GM18870 (cell line): ENCODE measurements at regions not wholly inside any gene's neighbourhood (a gene's known extent, or its start where the extent isn't known, plus 50 kb on each side); places are given as distances from the start of the nearest gene placed in this dataset.
"Not testable (repeated sequence)": the region's sequence is repeated elsewhere in the genome, so short reads cannot be mapped to it uniquely, and the experiment has no call there.

Experiments
- ATAC-seq: cut with Tn5 transposase; IDR thresholded peaks from one replicate; pipeline ENCODE4 v1.9.1; 2021; ENCODE audit warnings: moderate library complexity; ENCODE audit not compliant: unreplicated experiment

DNA sequence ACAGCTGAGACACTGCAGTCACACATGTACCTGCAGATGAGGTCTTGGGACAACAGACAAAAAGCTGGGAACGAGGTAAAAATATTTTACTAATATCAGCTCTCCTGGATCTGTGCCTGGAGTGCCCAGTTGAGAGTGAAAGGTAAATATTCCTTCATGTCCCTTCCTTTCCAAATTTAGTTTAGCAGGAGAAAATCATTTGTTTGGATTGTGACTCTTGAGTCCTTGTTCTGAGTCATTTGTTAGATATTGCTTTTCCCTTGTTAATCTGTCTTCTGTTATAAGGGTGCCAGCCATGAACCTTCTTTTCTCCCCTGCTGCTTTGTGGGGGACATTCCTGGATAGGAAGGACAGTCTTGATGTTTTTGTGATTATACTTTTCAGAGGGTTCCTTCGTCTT is 329.2 kb downstream of the DSC3 start:
- ATAC-seq: no peak

- peak; percentile 88 for ATAC-seq
These were observed 330.2 kb downstream of the DSC3 start for GRCh38 chr18:30712383-30712782.

DNA sequence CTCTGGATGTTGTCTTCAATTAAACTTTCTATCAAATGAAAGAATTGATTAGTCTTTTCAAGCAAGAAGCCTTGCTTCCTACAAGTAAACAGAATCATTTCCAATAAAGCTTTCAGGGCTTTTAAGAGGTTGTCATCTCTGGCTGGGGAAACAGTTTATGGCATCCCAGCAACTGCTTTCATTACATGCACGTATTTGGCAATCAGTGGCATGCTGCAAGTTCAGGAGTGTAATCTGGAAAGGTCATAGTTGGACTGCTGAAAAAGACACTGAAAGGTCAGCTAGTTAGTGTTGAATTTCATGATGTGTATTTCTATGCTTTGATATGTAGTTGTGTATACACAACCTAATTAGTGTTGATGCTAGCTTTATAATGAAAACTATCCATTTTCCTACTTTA is 332.9 kb downstream of the DSC3 start:
- ATAC-seq: no peak

DNA sequence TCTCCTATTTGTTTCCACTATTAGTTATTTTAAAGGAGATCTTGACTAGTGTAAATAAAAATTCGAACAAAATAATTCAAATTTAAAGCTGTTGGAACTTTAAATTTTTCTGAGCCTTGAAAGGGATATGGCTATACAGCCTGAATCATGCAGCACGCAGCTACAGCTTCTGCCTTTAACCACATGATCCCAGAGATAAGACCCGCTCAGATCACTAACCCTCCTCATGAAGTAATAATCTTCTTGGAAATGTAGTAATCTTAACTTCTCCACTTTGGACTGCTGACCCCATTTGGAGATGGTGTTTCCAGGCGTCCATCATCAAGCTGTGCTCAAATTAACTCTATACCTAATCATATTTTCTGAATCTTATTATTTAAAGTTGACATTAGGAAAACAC is 336.6 kb downstream of the DSC3 start:
- no peak for ATAC-seq

DNA sequence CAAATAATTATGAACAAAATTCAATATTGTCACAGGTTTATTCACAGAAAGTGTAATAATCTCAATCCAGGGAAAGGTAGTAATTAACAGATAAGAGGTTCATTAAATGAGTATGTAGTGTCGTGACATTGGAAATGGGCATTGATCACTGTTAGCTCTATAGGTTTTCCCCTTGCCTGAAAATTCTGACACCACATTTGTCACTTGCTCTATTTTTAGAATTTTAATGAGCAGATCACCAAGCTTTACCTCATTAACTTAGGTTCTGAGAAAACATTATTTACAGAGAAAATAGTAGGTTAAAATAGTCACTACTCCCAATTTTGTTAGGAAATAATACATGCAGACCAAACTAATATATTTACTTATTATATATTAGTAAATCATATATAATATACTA is 344.0 kb downstream of the DSC3 start:
- ATAC-seq: no peak

- ATAC-seq: no peak
These were observed 346.3 kb downstream of the DSC3 start for GRCh38 chr18:30696201-30696600.

- no peak for ATAC-seq
These were observed 347.8 kb downstream of the DSC3 start for GRCh38 chr18:30694773-30695172.

- no peak for ATAC-seq
These were observed 353.3 kb downstream of the DSC3 start for GRCh38 chr18:30689216-30689615.

DNA sequence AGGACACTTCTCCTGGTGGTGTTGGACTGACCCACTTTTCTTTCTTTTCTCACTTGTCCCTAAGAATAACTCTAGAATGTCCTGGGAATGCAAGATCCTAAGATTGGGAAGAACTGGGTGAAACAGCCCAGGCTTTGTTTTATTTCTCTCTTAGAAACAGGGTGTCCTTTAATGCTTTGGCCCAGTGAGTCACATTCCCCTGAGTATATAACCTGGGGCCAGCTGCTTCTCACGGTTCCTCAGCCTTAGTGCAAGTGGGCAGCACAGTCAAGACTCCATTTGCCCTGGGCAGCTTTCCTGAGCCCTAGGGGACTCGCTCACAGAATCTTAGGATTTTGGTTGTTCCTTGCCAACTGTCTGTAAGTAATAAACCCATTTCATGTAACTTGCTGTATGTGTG is 355.0 kb downstream of the DSC3 start:
- ATAC-seq: no peak

DNA sequence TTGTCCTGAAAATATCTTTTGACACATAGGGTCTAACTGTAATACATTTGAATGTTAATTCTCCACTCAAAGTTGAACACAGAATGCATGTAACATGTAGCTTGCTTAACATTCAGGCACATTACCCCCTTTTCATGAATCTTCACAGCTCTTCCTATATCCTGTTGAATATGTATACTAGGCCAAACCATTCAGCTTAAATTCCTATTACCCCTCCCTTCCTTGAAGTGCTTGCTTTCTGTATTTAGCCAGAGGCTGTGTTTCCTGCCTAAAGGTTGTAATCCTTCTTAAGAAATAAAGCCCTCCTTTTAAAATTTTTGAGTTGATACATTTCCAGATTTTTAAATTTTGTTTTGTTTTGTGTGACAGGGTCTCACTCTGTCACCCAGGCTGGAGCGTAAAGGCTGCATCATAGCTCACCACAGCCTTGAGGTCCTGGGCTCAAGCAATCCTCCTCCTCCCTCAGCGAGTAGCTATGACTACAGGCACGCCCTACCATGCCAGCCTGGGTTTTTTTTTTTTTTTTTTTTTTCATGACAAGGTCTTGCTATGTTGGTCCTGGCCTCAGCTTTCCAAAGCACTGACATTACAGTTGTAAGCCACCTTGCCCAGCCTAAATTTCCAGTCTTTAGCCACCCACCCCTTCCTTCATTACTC is 357.6 kb downstream of the DSC3 start:
- ATAC-seq: no peak

DNA sequence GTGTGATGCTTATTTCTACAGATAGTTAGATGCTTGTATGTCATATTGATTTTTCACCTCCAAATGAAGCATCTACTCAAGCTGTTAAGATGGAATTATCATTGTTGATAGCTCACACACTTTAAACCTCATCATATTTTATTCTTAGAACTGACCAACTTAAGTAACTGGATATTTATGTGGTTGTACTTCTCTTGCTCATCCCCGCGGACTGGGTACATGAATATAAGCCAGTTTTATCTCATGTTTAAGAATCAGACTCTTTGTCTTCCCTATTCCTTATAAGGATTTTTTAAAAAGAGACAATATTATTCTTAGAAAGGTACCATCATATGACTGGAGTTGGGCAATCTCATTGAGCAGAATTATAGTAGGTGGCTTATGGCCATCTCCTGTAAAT is 358.7 kb downstream of the DSC3 start:
- no peak for ATAC-seq

- ATAC-seq: no peak
These were observed 359.9 kb downstream of the DSC3 start for GRCh38 chr18:30682672-30683071.

GRCh38 chr18:30679285-30679930 is 363.1 kb downstream of the DSC3 start:
- no peak for ATAC-seq

GRCh38 chr18:30677813-30678212 is 364.7 kb downstream of the DSC3 start:
- ATAC-seq: not testable (repeated sequence)

GRCh38 chr18:30676053-30676480 is 366.5 kb downstream of the DSC3 start:
- ATAC-seq: no peak

GRCh38 chr18:30675493-30675892 is 367.0 kb downstream of the DSC3 start:
- no peak for ATAC-seq

GRCh38 chr18:30675072-30675471 is 367.5 kb downstream of the DSC3 start:
- no peak for ATAC-seq

DNA sequence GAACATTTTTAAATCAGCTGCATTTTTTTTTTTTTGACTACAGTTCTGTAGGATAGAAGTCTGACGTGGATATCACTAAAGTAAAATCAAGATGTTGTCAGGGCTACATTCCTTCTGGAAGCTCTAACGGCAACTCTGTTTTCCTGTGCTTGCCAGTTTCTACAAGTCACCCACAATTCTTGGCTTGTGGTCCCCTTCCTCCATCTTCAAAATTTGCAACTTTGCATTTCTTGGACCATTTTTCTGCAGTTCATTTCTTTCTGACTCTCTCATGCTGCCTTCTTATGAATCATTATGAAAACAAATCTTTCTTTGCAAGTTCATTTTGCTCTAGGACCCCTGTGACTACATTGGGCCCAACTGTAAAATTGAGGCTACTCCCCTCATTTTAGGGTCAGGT is 367.9 kb downstream of the DSC3 start:
- ATAC-seq: no peak

GRCh38 chr18:30672439-30672838 is 370.1 kb downstream of the DSC3 start:
- not testable (repeated sequence) for ATAC-seq

GRCh38 chr18:30658306-30658705 is 384.2 kb downstream of the DSC3 start:
- ATAC-seq: no peak

DNA sequence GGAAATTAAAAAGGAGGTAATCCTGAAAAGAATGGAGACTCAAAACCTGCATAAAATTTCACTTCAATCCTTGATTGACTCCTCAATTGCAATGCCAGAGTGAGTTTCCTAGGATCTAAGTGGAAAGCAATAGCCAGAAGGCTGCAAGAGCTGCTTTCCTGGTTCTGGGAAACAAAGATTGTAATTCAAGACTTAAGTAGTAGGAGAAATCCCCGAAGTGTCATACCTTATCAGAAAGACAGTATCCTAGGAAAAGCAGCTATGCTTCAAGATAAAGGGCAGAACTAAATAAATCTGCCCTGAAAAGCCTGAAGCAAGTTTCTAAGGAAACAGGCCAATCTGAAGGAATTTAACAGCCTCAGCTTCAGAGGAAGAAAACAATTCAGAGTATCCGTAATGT is 390.2 kb downstream of the DSC3 start:
- ATAC-seq: no peak

GRCh38 chr18:30650499-30650898 is 392.0 kb downstream of the DSC3 start:
- no peak for ATAC-seq

DNA sequence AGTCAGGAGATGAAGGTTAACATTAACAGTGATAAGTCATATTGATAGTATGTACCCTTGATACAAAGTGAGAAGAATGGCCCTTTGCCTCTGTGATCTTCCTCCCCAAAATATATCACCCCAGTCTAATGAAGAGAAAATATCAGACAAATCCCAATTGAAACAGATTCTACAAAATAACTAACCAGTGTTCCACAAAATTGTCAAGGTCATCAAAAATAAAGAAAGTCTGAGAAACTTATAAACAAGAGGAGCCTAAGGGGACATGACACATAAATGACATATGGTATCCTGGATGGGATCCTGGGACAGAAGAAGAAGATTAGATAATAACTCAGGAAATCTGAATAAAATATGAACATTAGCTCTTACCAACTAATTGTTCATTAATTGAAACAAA is 398.4 kb downstream of the DSC3 start:
- ATAC-seq: no peak
